Fibroblast of lung (primary cell): ENCODE measurements at regions not wholly inside any gene's neighbourhood (a gene's known extent, or its start where the extent isn't known, plus 50 kb on each side); places are given as distances from the start of the nearest gene placed in this dataset.

Experiments used
- DNase-seq, 2 donors: peaks; one replicate each; pipeline versions ENCODE4 v3.0.0 to v3.0.0-alpha.2; 2010; ENCODE audit warnings: low read depth in 2 of 2
- H2AFZ ChIP-seq: 2 replicates; pipeline ENCODE4 v1.5.1; 2012; ENCODE audit warnings: low read length, control low read depth, inconsistent platforms
- H3K27ac ChIP-seq: 2 replicates; pipeline ENCODE4 v1.5.1; 2011; ENCODE audit warnings: low read length, control low read depth; ENCODE audit not compliant: insufficient read depth
- H3K27me3 ChIP-seq: 2 replicates; pipeline ENCODE4 v1.5.1; 2011; ENCODE audit warnings: mild to moderate bottlenecking, low read length; ENCODE audit not compliant: control insufficient read depth, insufficient read depth
- H3K36me3 ChIP-seq: 2 replicates; pipeline ENCODE4 v1.5.1; 2011; ENCODE audit warnings: low read length; ENCODE audit not compliant: control insufficient read depth, insufficient read depth
- H3K4me1 ChIP-seq: 2 replicates; pipeline ENCODE4 v1.5.1; 2011; ENCODE audit warnings: low read length; ENCODE audit not compliant: control insufficient read depth, insufficient read depth; ENCODE audit errors: extremely low read depth
- H3K4me2 ChIP-seq: 2 replicates; pipeline ENCODE4 v1.5.1; 2011; ENCODE audit warnings: low read length, control low read depth; ENCODE audit not compliant: insufficient read depth; ENCODE audit errors: extremely low read depth
- H3K4me3 ChIP-seq, 4 experiments: fragments of 200-600 bp in 1 of 4; sonication (generic) in 1 of 4; replicated peaks in 1 of 4; 2 replicates each; pipeline ENCODE4 v1.5.1; 2011 to 2016; ENCODE audit warnings: low read length in 4 of 4, low read depth in 3 of 4, mild to moderate bottlenecking in 3 of 4, control low read depth in 2 of 4, inconsistent platforms in 1 of 4, mixed read lengths in 1 of 4; ENCODE audit not compliant: insufficient read depth in 1 of 4; ENCODE audit errors: control extremely low read depth in 1 of 4
- H3K79me2 ChIP-seq: 2 replicates; pipeline ENCODE4 v1.5.1; 2012; ENCODE audit warnings: mild to moderate bottlenecking, low read length, inconsistent platforms; ENCODE audit not compliant: control insufficient read depth, insufficient read depth
- H3K9ac ChIP-seq: 2 replicates; pipeline ENCODE4 v1.5.1; 2011; ENCODE audit warnings: mild to moderate bottlenecking, low read length, control low read depth; ENCODE audit not compliant: insufficient read depth
- H3K9me3 ChIP-seq: 2 replicates; pipeline ENCODE4 v1.5.1; 2012; ENCODE audit warnings: low read depth, low read length; ENCODE audit not compliant: control insufficient read depth, insufficient read depth
- H4K20me1 ChIP-seq: 2 replicates; pipeline ENCODE4 v1.5.1; 2011; ENCODE audit warnings: low read length; ENCODE audit not compliant: control insufficient read depth, insufficient read depth; ENCODE audit errors: extremely low read depth
- EZH2 ChIP-seq: IDR thresholded peaks from 2 replicates; pipeline ENCODE4 v1.5.1; 2012; ENCODE audit warnings: low read length, control low read depth, mild to moderate bottlenecking; ENCODE audit errors: missing control alignments
- TF ChIP-seq, protein P1 (sequence below), 2 donors: IDR thresholded peaks in 1 of 2; conservative IDR thresholded peaks in 1 of 2; 1 replicate in 1 of 2; 2 replicates in 1 of 2; pipeline ENCODE4 v1.5.1; 2011 to 2012; ENCODE audit warnings: low read length in 2 of 2, control low read depth in 1 of 2, inconsistent platforms in 1 of 2, low read depth in 1 of 2, mild to moderate bottlenecking in 1 of 2

DNA sequence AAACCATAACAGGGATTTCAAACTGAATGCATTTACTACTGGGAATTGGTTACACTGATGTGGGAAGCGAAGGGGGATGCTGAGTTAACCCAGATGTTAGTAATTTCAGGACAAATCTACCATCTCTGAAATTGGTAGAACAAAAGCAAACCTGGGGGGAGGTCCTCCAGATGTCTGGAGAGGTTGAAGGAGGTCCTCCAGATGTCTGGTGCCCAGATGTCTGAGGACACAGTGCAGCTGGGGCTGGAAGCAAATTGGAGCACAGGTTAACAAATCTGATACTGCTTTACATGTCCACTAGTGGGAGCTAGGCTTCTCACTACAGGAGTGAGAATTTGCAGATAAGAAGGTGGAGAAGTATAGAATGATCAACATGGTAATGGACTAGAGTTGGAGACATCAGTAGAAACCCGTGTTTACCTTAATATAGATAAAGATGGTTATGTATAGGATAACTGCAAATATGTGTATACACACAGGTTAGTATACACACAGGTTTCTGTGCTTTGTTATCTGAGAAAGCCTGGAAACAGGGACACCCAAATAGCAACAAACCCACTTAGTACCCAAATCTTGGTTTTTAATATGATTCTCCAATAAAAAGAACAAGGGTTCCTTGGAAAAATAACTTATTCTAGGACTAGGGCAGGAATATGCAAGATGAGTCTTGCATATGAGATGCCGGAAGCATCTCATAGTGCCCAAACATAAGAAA is 162.5 kb downstream of the C12orf50 start:
- Histone ChIP-seq H3K4me1 (no peaks in the 10 kb centered on the region), H4K20me1 (no peaks in the 10 kb centered on the region), H3K36me3 (no peaks in the 10 kb centered on the region), H3K79me2 (no peaks in the 10 kb centered on the region), H3K4me2 (no peak overlapping the region), H3K9me3 (no peaks in the 10 kb centered on the region), H3K27ac (no peak overlapping the region), H3K9ac (no peak overlapping the region), H3K27me3 (no peaks in the 10 kb centered on the region), H2AFZ (no peak overlapping the region), H3K4me3 (no peak overlapping the region)
- TF ChIP-seq, protein P1, sequence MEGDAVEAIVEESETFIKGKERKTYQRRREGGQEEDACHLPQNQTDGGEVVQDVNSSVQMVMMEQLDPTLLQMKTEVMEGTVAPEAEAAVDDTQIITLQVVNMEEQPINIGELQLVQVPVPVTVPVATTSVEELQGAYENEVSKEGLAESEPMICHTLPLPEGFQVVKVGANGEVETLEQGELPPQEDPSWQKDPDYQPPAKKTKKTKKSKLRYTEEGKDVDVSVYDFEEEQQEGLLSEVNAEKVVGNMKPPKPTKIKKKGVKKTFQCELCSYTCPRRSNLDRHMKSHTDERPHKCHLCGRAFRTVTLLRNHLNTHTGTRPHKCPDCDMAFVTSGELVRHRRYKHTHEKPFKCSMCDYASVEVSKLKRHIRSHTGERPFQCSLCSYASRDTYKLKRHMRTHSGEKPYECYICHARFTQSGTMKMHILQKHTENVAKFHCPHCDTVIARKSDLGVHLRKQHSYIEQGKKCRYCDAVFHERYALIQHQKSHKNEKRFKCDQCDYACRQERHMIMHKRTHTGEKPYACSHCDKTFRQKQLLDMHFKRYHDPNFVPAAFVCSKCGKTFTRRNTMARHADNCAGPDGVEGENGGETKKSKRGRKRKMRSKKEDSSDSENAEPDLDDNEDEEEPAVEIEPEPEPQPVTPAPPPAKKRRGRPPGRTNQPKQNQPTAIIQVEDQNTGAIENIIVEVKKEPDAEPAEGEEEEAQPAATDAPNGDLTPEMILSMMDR (conservative IDR thresholded peaks at IDR 0.05 in 1 of 2, IDR thresholded peaks at IDR 0.05 in 1 of 2; ENCODE audit: low read depth in 1 of 2, low read length in 2 of 2): peak; percentile 35 to 57
- TF ChIP-seq EZH2: no peak
- DNase-seq: peak; percentile 11 to 38

DNA sequence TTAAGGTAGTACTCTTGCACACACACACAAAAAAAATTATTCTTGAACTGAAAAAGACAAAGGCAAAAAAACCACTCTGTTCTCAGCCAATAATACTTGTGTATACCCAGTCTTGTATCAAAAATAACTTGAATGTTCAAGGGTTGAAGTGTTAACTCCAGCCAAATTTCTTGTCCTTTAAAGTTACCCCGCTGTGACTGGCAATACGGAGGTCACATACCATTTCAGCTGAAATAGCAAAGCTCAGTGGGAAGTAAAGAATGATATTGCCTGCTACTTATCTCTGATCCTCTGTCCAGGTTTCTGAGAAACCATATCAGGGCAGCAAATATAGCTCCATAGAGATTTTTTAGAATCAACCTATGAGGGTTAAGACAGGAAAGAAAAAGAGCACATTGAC is 167.4 kb downstream of the C12orf50 start:
- H3K9ac ChIP-seq: no peak overlapping the region
- no peaks in the 10 kb centered on the region for H4K20me1 ChIP-seq
- no peaks in the 10 kb centered on the region for H3K4me1 ChIP-seq
- no peak for DNase-seq
- H3K27me3 ChIP-seq: no peaks in the 10 kb centered on the region
- H3K27ac ChIP-seq: no peak overlapping the region
- H3K9me3 ChIP-seq: no peaks in the 10 kb centered on the region
- no peaks in the 10 kb centered on the region for H3K36me3 ChIP-seq
- no peak overlapping the region for H3K4me2 ChIP-seq
- TF ChIP-seq, protein P1 (conservative IDR thresholded peaks at IDR 0.05 in 1 of 2, IDR thresholded peaks at IDR 0.05 in 1 of 2; ENCODE audit: low read depth in 1 of 2, low read length in 2 of 2): no peak
- no peak for TF ChIP-seq EZH2
- no peak overlapping the region for H2AFZ ChIP-seq
- H3K4me3 ChIP-seq: no peak overlapping the region
- no peaks in the 10 kb centered on the region for H3K79me2 ChIP-seq

DNA sequence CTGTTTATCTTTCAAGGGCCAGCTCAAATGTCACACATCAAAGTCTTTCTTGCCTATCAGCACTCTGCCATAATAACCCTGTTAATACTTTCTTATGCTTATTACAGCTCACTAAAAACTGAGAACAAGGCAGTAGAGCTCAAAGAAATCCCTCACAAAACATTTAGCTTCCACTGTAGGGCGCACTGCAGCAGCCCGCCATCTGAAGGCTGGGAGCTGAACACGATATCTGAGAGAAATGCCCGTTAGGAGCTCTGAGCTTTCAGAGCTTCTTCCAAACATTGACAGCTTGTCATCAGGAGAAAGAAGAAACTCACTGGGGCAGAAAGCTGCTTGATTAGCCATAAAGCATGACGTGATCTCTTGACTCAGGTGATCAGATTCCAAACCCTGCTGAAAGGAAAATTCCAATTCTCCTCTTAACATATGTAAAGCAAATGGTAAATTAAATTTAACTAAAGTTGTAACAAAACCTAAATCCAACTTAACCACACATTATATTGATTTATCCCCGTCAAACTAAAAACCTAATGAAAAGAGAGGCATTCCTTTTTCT is 175.7 kb downstream of the C12orf50 start:
- no peak for DNase-seq
- Histone ChIP-seq H3K4me3 (no peak overlapping the region), H3K27ac (no peak overlapping the region), H3K4me1 (no peaks in the 10 kb centered on the region), H3K9me3 (no peaks in the 10 kb centered on the region), H3K4me2 (no peak overlapping the region), H3K79me2 (no peaks in the 10 kb centered on the region), H4K20me1 (no peaks in the 10 kb centered on the region), H3K9ac (no peak overlapping the region), H3K27me3 (no peaks in the 10 kb centered on the region), H2AFZ (no peak overlapping the region), H3K36me3 (no peaks in the 10 kb centered on the region)
- TF ChIP-seq, protein P1 (conservative IDR thresholded peaks at IDR 0.05 in 1 of 2, IDR thresholded peaks at IDR 0.05 in 1 of 2; ENCODE audit: low read depth in 1 of 2, low read length in 2 of 2): no peak
- no peak for TF ChIP-seq EZH2
